Renal cortical epithelial cell (primary cell): ENCODE measurements at regions not wholly inside any gene's neighbourhood (a gene's known extent, or its start where the extent isn't known, plus 50 kb on each side); places are given as distances from the start of the nearest gene placed in this dataset.

ENCODE experiments used
- DNase-seq: peaks from one replicate; pipeline ENCODE4 v3.0.0-alpha.2; 2011; ENCODE audit warnings: low read depth

DNA sequence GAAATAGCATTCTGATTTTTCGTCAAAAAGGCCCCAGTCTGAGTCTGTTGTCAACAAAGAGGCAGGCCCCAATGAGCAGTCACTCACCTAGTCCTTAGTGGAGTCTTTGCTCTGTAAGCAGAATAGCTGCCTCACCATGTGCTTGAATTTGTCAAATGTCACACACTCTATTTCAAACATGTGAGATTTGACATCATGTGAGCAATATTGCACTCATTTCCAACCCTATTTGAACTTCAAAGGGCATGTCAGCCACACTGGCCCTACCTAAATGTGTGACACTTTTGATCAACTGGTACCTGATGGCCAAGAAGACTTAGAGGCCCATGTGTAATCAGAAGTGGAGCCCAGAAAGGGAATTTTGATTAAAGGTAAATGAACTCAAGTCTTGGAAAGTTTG is 59.4 kb upstream of the PLAC1 start:
- no peak for DNase-seq

GRCh38 chrX:134716620-134717012 is 58.3 kb upstream of the PLAC1 start:
- DNase-seq, result no peak

GRCh38 chrX:134715930-134716619 is 57.8 kb upstream of the PLAC1 start:
- no peak for DNase-seq

- no peak for DNase-seq
These were observed 56.4 kb upstream of the PLAC1 start for GRCh38 chrX:134714633-134715110.

DNA sequence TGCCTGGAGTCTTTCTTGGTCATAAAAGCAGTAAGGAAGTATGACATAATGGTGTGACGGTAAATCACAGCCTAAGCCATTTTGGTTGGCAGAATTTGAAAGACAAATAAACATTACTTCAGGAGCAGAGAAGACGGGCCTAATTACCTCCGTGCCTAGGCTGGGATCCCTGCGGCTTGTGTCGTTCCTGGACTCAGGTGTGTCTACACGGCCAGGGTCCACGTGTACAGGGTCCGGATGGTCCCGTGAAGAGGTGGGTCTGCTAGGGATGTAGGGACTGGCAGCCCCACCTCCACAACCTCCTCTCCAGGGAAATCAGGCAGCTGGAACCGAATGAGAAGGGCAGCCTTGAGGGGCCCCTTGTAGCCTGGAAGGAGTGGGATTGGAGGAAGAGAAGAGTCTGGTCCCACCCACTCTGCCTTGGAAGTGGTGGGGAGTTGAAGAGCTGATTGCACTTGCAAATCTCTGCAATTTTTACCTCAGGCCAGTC is 55.4 kb upstream of the PLAC1 start:
- DNase-seq, result no peak

- DNase-seq, result no peak
These were observed 54.0 kb upstream of the PLAC1 start for GRCh38 chrX:134712272-134712671.

- no peak for DNase-seq
These were observed 53.1 kb upstream of the PLAC1 start for GRCh38 chrX:134711135-134711921.
